Iris pigment epithelial cell (primary cell): ENCODE measurements at regions not wholly inside any gene's neighbourhood (a gene's known extent, or its start where the extent isn't known, plus 50 kb on each side); places are given as distances from the start of the nearest gene placed in this dataset.
"Not testable (repeated sequence)": the region's sequence is repeated elsewhere in the genome, so short reads cannot be mapped to it uniquely, and the experiment has no call there.

Source experiments
- DNase-seq: peaks from one replicate; pipeline ENCODE4 v3.0.0-alpha.2; 2011; ENCODE audit warnings: low read depth

- not testable (repeated sequence) for DNase-seq
These were observed 56.1 kb downstream of the ZNF22 start for GRCh38 chr10:45056806-45057205.

GRCh38 chr10:45058580-45058979, 57.9 kb downstream of the ZNF22 start:
- peak; percentile 22 for DNase-seq

DNA sequence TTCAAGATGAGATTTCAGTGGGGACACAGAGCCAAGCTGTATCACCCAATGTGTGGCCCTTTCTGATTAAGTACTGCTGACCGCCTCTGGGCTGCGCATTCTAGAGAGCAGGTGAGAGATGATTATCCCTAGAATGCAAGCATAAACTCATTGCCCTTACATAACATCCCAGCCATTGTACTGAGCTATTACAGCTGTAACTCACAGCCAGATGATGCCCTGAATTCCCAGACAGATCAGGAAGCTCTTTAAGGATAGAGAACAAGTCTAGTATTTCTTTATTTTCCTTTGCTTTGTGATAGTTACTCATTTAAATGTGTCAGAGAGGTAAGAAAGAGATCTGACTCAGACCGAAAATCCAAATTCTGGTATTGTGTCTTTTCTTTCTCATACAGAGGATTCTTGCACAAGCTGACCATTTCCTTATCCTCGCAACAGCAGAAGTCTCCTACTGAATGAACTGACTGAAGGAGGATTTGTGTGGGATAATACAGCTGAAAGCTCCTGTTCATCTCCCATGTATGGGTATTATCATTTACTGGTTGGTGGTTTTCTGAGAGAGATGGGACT, 58.4 kb downstream of the ZNF22 start:
- DNase-seq: no peak

DNA sequence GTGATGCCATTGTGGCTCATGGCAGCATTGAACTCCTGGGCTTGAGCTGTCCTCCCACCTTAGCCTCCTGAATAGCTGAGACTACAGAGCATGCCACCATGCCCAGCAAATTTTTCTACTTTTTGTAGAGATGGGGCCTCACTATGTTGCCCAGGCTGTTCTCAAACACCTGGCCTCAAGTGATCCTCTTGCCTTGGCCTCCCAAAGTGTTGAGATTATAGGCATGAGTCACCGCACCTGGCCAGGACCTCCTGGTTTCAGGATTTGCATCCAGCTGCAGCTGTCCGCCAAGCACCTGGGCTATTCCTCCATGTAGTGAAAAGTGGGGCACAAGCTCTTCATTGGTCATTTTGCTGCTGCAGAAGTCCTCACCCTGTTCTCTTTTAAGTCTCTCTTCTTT, 58.9 kb downstream of the ZNF22 start:
- no peak for DNase-seq

DNA sequence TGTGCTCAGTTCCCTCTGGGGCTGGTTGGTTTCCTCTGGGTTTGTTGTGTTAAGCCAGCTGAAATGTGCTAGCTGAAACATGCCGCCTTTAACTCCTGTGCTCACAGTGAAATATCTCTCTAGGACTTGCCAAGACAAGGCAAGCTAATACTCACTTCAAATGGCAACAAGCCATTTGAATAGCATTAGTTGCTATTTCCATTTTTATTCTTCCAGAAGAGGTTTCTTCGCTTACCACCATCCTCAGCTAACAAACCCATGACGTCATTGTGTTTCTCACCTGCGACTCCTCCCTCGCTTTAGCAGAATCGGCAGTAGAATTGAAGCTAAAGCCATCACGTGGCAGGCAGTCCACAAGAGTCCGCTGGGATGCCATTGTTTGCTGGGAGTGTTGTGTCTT, 61.3 kb downstream of the ZNF22 start:
- no peak for DNase-seq

DNA sequence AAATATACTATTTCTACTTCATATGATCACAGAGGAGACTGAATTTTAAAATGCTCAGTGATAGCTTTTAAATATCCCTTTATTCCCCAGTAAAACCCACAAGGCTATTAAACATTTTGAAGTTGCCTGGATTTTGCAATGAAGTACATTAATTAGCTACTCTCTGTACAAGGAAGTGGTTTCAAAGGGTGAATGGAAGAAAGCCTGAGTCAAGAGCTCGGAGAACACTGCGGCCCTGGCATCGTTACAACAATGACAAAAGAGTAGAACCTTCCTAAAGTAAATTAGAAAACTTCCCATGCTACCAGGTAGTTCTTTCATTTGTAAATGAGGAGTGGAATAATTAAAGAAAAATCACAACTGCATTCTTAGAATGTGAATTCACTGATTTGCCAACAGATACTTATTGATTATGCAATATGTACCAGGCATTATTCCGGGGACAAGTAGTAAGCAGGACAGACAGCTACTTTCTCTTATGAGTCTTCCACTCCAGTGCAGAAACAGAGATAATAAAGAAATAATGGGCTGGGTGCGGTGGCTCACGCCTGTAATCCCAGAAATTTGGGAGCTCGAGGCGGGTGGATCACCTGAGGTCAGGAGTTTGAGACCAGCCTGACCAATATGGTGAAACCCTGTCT, 63.0 kb downstream of the ZNF22 start:
- DNase-seq: peak; percentile 17

DNA sequence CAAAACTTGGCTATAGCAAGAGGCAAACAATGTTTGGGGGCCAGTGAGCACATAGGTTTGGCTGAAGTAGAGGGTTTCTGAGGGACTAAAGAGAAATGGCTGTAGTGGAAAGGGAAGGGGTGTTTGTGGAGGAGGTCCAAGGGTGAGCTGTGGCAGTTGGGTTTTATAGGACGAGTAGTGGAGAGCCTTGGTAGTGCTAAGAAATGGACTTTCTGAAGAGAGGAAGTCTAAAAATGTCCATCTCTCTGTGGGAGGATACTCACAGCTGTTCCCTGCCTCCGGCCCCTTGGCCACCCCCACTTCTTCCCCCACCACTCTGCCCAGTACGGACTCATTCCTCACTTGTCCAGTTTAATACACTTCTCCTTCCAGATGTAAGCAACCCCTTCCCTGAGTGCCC, 64.3 kb downstream of the ZNF22 start:
- no peak for DNase-seq

DNA sequence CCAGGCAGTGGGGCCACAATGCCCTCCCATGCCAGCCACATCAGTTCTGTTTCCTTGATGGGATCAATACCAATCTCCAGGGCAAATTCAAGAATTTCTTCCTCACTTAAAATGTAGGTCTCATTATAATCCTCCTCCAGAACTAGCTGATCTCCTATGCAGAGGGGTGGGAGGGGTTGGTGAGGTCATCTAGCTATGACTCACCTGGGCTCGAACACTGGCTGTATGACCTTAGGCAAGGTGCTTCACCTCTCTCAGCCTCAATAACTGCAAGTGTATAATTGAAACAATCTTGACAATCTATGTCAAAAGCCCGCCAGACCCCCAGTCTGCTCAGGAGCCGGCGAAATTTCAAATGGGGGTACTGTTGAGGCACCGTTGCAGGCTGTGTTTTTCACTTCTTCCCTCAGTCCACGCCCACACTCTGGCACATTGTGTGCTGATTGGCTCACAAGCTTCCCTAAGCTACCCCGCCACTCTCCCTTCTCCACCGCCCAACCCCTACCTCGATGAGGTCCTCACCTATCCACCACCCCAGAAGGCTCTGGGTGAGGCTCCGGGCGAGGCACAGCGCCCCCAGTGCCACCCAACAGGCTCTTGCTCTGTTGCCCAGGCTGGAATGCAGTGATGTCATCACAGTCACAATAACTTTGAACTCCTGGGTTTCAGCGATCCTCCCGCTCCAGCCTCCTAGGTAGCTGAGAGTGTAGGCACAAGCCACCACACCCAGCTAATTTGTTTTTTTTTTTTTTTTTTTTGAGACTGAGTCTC, 70.5 kb downstream of the ZNF22 start:
- no peak for DNase-seq

DNA sequence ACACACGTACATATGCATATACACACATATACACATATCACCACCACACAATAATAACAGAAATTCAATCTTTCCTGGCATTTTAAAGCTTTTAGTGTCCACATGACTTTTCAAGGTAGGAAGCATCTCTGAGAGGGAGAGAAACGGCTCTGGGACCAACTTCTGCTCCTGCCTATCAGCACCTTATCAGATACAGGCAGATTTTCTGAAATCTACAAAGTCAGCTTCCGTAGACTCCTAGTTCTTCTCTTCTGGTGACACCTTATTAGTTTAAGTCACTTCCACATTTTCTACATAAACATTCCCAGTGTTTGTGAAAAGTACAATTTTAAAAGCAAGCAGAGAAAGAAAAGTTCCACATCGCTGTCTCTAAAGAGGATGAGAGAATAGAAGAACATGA, 74.5 kb downstream of the ZNF22 start:
- DNase-seq: no peak

GRCh38 chr10:45075826-45076380, 75.2 kb downstream of the ZNF22 start:
- DNase-seq: no peak

DNA sequence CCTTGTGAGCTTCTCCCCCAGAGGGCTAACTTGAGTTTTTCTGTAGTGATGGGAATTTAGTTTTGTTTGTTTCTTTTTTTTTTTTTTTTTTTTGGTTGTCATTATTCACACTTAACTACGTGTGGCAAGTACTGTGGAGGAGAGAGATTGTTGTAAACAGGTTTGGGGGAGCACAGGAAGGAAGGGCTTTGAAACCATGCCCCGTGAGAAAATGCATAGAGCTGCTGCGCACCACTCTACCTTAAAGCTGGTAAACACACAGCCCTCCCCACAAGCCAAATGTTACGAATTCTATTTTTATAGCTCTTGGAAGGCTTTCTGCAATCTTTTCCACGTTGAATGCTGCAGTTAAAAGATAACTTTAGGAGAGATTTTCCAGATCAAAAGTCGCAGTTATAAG, 76.2 kb downstream of the ZNF22 start:
- no peak for DNase-seq

DNA sequence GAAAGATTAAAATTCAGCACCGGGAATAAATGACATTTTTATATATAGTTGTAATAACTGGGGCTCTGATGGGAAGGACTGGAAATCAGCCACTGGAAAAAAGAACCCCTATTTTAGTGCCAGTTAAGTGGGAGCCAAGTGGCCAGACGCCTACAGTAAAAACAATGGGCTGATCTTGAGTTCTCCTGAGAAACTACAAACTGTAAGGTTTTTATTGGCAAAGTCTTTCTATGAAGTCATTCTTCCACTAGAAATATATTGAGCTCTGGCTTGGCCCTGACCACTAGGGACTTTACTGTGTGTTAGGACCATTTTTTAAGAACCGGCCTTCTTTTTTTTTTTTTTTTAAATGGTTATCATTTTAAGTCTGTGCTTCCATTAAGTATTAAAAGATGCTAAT, 79.6 kb downstream of the ZNF22 start:
- DNase-seq: no peak

GRCh38 chr10:45082176-45082575, 81.5 kb downstream of the ZNF22 start:
- no peak for DNase-seq

GRCh38 chr10:45091968-45092367, 91.2 kb downstream of the ZNF22 start:
- no peak for DNase-seq

- DNase-seq: no peak
These were observed 93.2 kb downstream of the ZNF22 start for GRCh38 chr10:45093945-45094344.

DNA sequence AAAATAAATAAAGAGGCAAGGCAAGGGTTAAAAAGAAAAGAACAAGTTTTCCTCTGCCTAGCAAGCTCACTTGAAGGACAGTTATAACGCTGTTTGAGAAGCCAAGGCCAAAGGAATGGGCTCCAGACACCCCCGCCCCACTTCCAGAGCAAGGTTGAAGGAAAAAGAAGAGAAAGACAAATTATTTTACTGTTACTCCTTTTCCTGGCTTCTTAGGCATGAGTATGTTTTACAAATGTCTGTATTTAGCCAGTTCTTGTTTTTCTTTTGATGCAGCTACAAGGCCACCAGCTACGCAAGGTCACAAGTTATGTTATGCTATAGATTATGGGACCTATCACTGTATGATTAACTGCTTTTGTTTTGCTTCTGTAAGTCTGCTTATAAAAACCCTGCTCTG, 94.6 kb downstream of the ZNF22 start:
- DNase-seq: no peak

- no peak for DNase-seq
These were observed 95.3 kb downstream of the ZNF22 start for GRCh38 chr10:45096001-45096400.

DNA sequence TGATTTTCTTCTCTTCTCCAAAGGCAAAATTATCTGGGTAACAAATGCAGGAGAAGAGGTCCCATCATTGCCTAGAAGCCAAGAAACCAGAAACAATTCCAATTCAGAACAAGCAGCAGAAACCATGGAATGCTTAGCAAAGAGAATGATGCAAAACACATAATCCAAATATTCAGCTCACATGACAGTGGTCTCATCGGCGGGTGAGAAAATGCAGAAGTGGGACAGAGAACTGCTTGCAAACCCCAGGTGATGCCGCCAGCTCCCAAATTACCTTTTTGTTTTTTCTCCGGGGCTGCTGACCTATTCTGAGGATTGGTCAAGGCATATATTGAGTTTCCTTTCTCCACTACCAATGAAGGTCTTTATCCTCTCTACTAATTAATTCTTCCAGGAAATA, 99.7 kb downstream of the ZNF22 start:
- no peak for DNase-seq

DNA sequence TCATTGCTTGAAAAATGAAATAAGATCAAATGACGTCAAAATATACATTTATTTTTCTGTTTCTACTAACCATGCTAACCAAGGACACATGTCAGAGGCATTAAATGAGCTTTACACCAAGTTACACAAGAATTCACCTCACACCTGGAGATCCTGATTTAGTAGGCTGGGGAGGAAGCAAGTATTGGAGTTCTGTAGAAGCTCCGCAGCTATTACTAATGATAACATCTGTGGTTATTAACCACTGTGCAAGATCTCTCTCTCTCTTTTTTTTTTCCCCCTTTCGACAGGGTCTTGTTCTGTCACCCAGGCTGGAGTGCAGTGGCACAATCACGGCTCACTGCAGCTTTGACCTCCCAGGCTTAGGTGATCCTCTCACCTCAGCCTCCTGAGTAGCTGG, 104.0 kb downstream of the ZNF22 start:
- no peak for DNase-seq

- not testable (repeated sequence) for DNase-seq
These were observed 104.6 kb downstream of the ZNF22 start for GRCh38 chr10:45105309-45105708.

- no peak for DNase-seq
These were observed 105.6 kb downstream of the ZNF22 start for GRCh38 chr10:45106236-45106856.

DNA sequence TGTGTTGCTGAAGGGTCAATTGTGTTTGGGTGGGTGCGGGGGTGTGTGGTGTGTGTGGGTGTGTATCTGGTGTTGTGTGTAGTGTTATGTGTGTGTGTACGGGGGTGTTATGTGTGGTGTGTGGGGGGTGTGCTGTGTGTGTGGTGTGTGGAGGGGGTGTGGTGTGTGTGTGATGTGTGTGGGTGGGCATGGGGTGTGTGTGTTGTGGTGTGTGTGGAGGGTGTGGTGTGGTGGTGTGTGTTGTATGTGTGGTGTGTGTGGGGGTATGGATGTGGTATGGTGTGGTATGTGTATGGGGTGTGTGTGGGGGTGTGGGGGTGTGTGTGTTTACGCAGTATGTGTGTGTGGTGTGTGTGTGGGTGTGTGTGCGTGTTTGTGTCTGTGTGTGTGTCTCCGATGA, 110.8 kb downstream of the ZNF22 start:
- no peak for DNase-seq

GRCh38 chr10:45117940-45118339, 117.2 kb downstream of the ZNF22 start:
- DNase-seq: not testable (repeated sequence)
